GM23338 (cell line): ENCODE measurements at regions not wholly inside any gene's neighbourhood (a gene's known extent, or its start where the extent isn't known, plus 50 kb on each side); places are given as distances from the start of the nearest gene placed in this dataset.

Experiments
- ATAC-seq: fragments of 200-7000 bp; cut with Tn5 transposase; 3 replicates; pipeline ENCODE4 v1.9.1; 2020
- DNase-seq: peaks from one replicate; pipeline ENCODE4 v3.0.0-alpha.2; 2015; ENCODE audit warnings: low spot score
- H2AFZ ChIP-seq: fragments of 200-600 bp; sonication (generic); 2 replicates; pipeline ENCODE4 v1.8.0; 2016; ENCODE audit warnings: antibody characterized with exemption, mild to moderate bottlenecking, moderate library complexity
- H3F3A ChIP-seq: fragments of 200-600 bp; sonication (generic); replicated peaks from 2 replicates; pipeline ENCODE4 v1.8.0; 2017; ENCODE audit warnings: antibody characterized with exemption, mixed run types, low read depth
- H3K27ac ChIP-seq: fragments of 200-600 bp; sonication (generic); 2 replicates; pipeline ENCODE4 v1.6.1; 2016; ENCODE audit warnings: low read depth
- H3K27me3 ChIP-seq: fragments of 200-600 bp; sonication (generic); 2 replicates; pipeline ENCODE4 v1.8.0; 2016; ENCODE audit warnings: mild to moderate bottlenecking, mixed run types, moderate library complexity; ENCODE audit not compliant: insufficient read depth
- H3K36me3 ChIP-seq: fragments of 200-600 bp; sonication (generic); 2 replicates; pipeline ENCODE4 v1.8.0; 2016; ENCODE audit warnings: mild to moderate bottlenecking; ENCODE audit not compliant: insufficient read depth
- H3K4me1 ChIP-seq: fragments of 200-600 bp; sonication (generic); 2 replicates; pipeline ENCODE4 v1.8.0; 2016; ENCODE audit warnings: mild to moderate bottlenecking, moderate library complexity; ENCODE audit not compliant: insufficient read depth
- H3K4me2 ChIP-seq: fragments of 200-600 bp; sonication (generic); 2 replicates; pipeline ENCODE4 v1.7.1; 2017; ENCODE audit warnings: mixed run types
- H3K4me3 ChIP-seq: fragments of 200-600 bp; sonication (generic); 2 replicates; pipeline ENCODE4 v1.6.1; 2016; ENCODE audit warnings: mixed run types
- H3K79me2 ChIP-seq: fragments of 200-600 bp; sonication (generic); replicated peaks from 2 replicates; pipeline ENCODE4 v1.8.0; 2017; ENCODE audit warnings: mild to moderate bottlenecking; ENCODE audit not compliant: insufficient read depth
- H3K9me2 ChIP-seq: fragments of 200-600 bp; sonication (generic); 2 replicates; pipeline ENCODE4 v1.8.0; 2017; ENCODE audit not compliant: insufficient read depth
- H4K20me1 ChIP-seq: fragments of 200-600 bp; sonication (generic); replicated peaks from 2 replicates; pipeline ENCODE4 v1.8.0; 2017; ENCODE audit warnings: mild to moderate bottlenecking; ENCODE audit not compliant: insufficient read depth
- H3K27ac Mint-ChIP-seq: 2 replicates; pipeline ENCODE4 v1.8.0; 2020; ENCODE audit warnings: inconsistent platforms, mild to moderate bottlenecking, moderate library complexity, mixed read lengths
- H3K27me3 Mint-ChIP-seq: 3 replicates; pipeline ENCODE4 v1.8.0; 2022; ENCODE audit warnings: low read depth, mild to moderate bottlenecking, moderate library complexity, mixed read lengths, inconsistent platforms; ENCODE audit not compliant: insufficient read depth, poor library complexity
- H3K36me3 Mint-ChIP-seq: 3 replicates; pipeline ENCODE4 v1.8.0; 2021; ENCODE audit warnings: low read depth, mild to moderate bottlenecking, inconsistent platforms, moderate library complexity, mixed read lengths
- H3K4me1 Mint-ChIP-seq: 3 replicates; pipeline ENCODE4 v1.8.0; 2020; ENCODE audit warnings: mild to moderate bottlenecking, inconsistent platforms, mixed read lengths
- H3K4me3 Mint-ChIP-seq: 3 replicates; pipeline ENCODE4 v1.8.0; 2021; ENCODE audit warnings: moderate library complexity, mild to moderate bottlenecking, inconsistent platforms, mixed read lengths
- H3K9me3 Mint-ChIP-seq: 3 replicates; pipeline ENCODE4 v1.8.0; 2020; ENCODE audit warnings: moderate library complexity, mild to moderate bottlenecking, inconsistent platforms, mixed read lengths
- EZH2 ChIP-seq: fragments of 200-600 bp; sonication (generic); IDR thresholded peaks from one replicate; pipeline ENCODE4 v1.8.0; 2017; ENCODE audit warnings: antibody characterized with exemption, mild to moderate bottlenecking, low read depth; ENCODE audit not compliant: unreplicated experiment
- EZH2phosphoT487 ChIP-seq: fragments of 200-600 bp; sonication (generic); IDR thresholded peaks from one replicate; pipeline ENCODE4 v1.8.1; 2018; ENCODE audit warnings: antibody characterized with exemption; ENCODE audit not compliant: unreplicated experiment
- NANOG ChIP-seq: IDR thresholded peaks from 2 replicates; pipeline ENCODE4 v1.6.1; 2016; ENCODE audit warnings: antibody characterized with exemption, borderline replicate concordance
- ZNF331 ChIP-seq: fragments of 250-450 bp; sonication (Bioruptor Pico); IDR thresholded peaks from 2 replicates; pipeline ENCODE4 v1.5.0; 2020; ENCODE audit warnings: low read depth, mild to moderate bottlenecking, moderate library complexity
- ZNF462 ChIP-seq: fragments of 250-450 bp; sonication (Bioruptor Pico); IDR thresholded peaks from 2 replicates; pipeline ENCODE4 v1.5.0; 2020; ENCODE audit warnings: mild to moderate bottlenecking, moderate library complexity
- TF ChIP-seq, protein P1 (sequence below): IDR thresholded peaks from 2 replicates; pipeline ENCODE4 v1.6.1; 2016; ENCODE audit warnings: antibody characterized with exemption
- TF ChIP-seq, protein P2 (sequence below): IDR thresholded peaks from one replicate; pipeline ENCODE4 v1.6.1; 2018; ENCODE audit warnings: antibody characterized with exemption; ENCODE audit not compliant: unreplicated experiment

DNA sequence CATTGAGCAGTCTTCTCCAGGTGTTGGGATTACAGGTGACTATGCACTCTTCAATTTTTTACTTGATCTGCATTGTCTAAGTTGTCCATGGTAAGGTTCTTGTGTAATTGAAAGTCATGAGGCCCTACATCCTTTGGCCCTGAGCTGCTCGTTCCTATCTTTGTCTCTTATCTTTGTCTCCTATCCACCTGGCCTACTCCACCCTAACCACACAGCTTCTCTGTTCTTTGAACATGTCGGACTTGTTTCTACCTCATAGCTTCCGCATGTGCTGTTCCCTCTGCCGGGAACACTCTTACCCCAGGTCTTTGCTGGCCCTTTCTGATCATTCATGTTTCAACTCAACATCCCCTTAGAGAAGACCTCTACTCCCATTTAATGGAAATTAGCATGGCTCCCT, 194.8 kb upstream of the TBX3 start:
- no peak overlapping the region for H3K4me3 Mint-ChIP-seq
- Histone ChIP-seq H3K4me1 (no peaks in the 10 kb centered on the region), H3K27me3 (no peaks in the 10 kb centered on the region), H2AFZ (no peak overlapping the region), H3K9me2 (0 out of 2 replicates have a peak, but pooled peaks cover 2% of the 10 kb centered on the region), H3K36me3 (no peaks in the 10 kb centered on the region), H4K20me1 (no peaks in the 10 kb centered on the region), H3K4me3 (no peak overlapping the region), H3K79me2 (no peaks in the 10 kb centered on the region), H3K4me2 (no peak overlapping the region), H3K27ac (no peak overlapping the region), H3F3A (no peaks in the 10 kb centered on the region)
- no peak for ATAC-seq
- no peak overlapping the region for H3K27ac Mint-ChIP-seq
- no peak for DNase-seq
- H3K9me3 Mint-ChIP-seq = no peaks in the 10 kb centered on the region
- no peaks in the 10 kb centered on the region for H3K27me3 Mint-ChIP-seq
- peaks cover 4% of the 10 kb centered on the region; the same call in 2 of the 3 replicates for H3K4me1 Mint-ChIP-seq
- no peaks in the 10 kb centered on the region for H3K36me3 Mint-ChIP-seq
- TF ChIP-seq EZH2phosphoT487 = no peak
- TF ChIP-seq, protein P1, sequence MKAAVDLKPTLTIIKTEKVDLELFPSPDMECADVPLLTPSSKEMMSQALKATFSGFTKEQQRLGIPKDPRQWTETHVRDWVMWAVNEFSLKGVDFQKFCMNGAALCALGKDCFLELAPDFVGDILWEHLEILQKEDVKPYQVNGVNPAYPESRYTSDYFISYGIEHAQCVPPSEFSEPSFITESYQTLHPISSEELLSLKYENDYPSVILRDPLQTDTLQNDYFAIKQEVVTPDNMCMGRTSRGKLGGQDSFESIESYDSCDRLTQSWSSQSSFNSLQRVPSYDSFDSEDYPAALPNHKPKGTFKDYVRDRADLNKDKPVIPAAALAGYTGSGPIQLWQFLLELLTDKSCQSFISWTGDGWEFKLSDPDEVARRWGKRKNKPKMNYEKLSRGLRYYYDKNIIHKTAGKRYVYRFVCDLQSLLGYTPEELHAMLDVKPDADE = no peak
- no peak for TF ChIP-seq EZH2
- no peak for TF ChIP-seq ZNF331 (CRISPR knock-in tag)
- TF ChIP-seq, protein P2, sequence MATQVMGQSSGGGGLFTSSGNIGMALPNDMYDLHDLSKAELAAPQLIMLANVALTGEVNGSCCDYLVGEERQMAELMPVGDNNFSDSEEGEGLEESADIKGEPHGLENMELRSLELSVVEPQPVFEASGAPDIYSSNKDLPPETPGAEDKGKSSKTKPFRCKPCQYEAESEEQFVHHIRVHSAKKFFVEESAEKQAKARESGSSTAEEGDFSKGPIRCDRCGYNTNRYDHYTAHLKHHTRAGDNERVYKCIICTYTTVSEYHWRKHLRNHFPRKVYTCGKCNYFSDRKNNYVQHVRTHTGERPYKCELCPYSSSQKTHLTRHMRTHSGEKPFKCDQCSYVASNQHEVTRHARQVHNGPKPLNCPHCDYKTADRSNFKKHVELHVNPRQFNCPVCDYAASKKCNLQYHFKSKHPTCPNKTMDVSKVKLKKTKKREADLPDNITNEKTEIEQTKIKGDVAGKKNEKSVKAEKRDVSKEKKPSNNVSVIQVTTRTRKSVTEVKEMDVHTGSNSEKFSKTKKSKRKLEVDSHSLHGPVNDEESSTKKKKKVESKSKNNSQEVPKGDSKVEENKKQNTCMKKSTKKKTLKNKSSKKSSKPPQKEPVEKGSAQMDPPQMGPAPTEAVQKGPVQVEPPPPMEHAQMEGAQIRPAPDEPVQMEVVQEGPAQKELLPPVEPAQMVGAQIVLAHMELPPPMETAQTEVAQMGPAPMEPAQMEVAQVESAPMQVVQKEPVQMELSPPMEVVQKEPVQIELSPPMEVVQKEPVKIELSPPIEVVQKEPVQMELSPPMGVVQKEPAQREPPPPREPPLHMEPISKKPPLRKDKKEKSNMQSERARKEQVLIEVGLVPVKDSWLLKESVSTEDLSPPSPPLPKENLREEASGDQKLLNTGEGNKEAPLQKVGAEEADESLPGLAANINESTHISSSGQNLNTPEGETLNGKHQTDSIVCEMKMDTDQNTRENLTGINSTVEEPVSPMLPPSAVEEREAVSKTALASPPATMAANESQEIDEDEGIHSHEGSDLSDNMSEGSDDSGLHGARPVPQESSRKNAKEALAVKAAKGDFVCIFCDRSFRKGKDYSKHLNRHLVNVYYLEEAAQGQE = no peak
- no peak for TF ChIP-seq NANOG
- TF ChIP-seq ZNF462 (CRISPR knock-in tag) = no peak
